Keratinocyte (primary cell): ENCODE measurements at regions not wholly inside any gene's neighbourhood (a gene's known extent, or its start where the extent isn't known, plus 50 kb on each side); places are given as distances from the start of the nearest gene placed in this dataset.

Experiments used
- CTCF ChIP-seq, 3 experiments: IDR thresholded peaks in 1 of 3; conservative IDR thresholded peaks in 1 of 3; optimal IDR thresholded peaks in 1 of 3; 2 replicates in 2 of 3; 3 replicates in 1 of 3; pipeline versions ENCODE3 to v1.5.1; 2011; ENCODE audit warnings: low read length in 3 of 3, mild to moderate bottlenecking in 3 of 3, moderate library complexity in 2 of 3, control low read depth in 1 of 3, inconsistent platforms in 1 of 3; ENCODE audit not compliant: insufficient read depth in 2 of 3; ENCODE audit errors: extremely low read depth in 1 of 3
- EZH2 ChIP-seq: IDR thresholded peaks from one replicate; pipeline ENCODE4 v1.6.1; 2012; ENCODE audit warnings: inconsistent platforms, mild to moderate bottlenecking, low read length, moderate library complexity

- TF ChIP-seq CTCF (optimal IDR thresholded peaks at IDR 0.05 in 1 of 3, IDR thresholded peaks at IDR 0.05 in 1 of 3, conservative IDR thresholded peaks at IDR 0.05 in 1 of 3; ENCODE audit: extremely low read depth in 1 of 3, insufficient read depth in 2 of 3, low read length in 3 of 3): no peak
- TF ChIP-seq EZH2: no peak
Measured at GRCh38 chr3:154970797-154971196, 109.3 kb upstream of the MME start.
